Lower leg skin (tissue), 3 donors: ENCODE measurements at regions not wholly inside any gene's neighbourhood (a gene's known extent, or its start where the extent isn't known, plus 50 kb on each side); places are given as distances from the start of the nearest gene placed in this dataset.

Experiments
- CTCF ChIP-seq, 3 donors: fragments of 450-650 bp; IDR thresholded peaks; one replicate each; pipeline ENCODE4 v1.5.1; 2016; ENCODE audit warnings: antibody characterized with exemption in 3 of 3, mild to moderate bottlenecking in 3 of 3, moderate library complexity in 2 of 3
- POLR2A ChIP-seq, 2 donors: fragments of 450-650 bp; IDR thresholded peaks; one replicate each; pipeline ENCODE4 v1.6.1; 2016 to 2017; ENCODE audit warnings: antibody characterized with exemption in 2 of 2, mild to moderate bottlenecking in 1 of 2, moderate library complexity in 1 of 2

- TF ChIP-seq POLR2A (IDR thresholded peaks at IDR 0.05), result no peak
- TF ChIP-seq CTCF (IDR thresholded peaks at IDR 0.05), result no peak
Observed at GRCh38 chrX:14352511-14352910, 176.8 kb upstream of the GLRA2 start.
